LNCaP clone FGC (cell line): ENCODE measurements at regions not wholly inside any gene's neighbourhood (a gene's known extent, or its start where the extent isn't known, plus 50 kb on each side); places are given as distances from the start of the nearest gene placed in this dataset.

ENCODE experiments used
- DNase-seq: peaks from one replicate; pipeline ENCODE4 v3.0.0-alpha.2; 2011; ENCODE audit warnings: low read depth
- H3K4me3 ChIP-seq: 2 replicates; pipeline ENCODE4 v1.5.1; 2011; ENCODE audit warnings: mild to moderate bottlenecking, low read depth, low read length, control low read depth
- TF ChIP-seq, protein P1 (sequence below): IDR thresholded peaks from 2 replicates; pipeline ENCODE4 v1.5.1; 2012; ENCODE audit warnings: mild to moderate bottlenecking; ENCODE audit not compliant: control insufficient read depth, insufficient read depth; ENCODE audit errors: extremely low read depth

DNA sequence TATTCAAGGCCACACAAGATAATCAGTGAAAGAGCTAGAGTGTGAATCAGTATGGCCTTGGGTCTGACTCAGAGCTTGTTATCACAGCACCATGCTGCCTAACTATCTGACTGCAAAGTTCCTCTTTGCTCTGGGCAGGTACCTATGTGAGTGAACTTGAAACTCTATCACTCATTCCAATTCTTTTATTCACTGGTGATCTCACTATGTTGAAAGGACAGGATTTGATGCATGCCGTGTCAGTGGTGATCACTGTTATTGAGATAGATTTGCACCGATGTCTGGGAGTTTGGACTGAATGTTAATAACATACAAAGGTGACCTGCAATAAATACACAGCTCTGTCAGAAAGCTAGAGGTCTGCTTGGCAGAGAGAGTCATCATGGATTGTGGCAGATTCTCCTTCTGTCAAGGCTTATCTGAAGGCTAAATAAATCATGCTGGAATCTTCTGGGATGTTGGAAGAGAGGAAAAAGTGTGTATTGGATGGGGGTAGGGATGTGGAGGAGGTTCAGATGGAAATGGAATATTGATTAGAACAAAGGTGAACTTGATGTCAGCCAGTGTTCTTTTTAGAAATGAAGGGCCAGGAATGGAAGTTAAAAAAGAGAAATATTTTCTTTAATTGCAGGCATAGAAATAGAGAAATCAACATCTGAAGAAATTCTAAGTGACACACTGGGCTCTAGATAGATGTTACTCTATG is 91.8 kb upstream of the TNC start:
- no peak for DNase-seq
- TF ChIP-seq, protein P1, sequence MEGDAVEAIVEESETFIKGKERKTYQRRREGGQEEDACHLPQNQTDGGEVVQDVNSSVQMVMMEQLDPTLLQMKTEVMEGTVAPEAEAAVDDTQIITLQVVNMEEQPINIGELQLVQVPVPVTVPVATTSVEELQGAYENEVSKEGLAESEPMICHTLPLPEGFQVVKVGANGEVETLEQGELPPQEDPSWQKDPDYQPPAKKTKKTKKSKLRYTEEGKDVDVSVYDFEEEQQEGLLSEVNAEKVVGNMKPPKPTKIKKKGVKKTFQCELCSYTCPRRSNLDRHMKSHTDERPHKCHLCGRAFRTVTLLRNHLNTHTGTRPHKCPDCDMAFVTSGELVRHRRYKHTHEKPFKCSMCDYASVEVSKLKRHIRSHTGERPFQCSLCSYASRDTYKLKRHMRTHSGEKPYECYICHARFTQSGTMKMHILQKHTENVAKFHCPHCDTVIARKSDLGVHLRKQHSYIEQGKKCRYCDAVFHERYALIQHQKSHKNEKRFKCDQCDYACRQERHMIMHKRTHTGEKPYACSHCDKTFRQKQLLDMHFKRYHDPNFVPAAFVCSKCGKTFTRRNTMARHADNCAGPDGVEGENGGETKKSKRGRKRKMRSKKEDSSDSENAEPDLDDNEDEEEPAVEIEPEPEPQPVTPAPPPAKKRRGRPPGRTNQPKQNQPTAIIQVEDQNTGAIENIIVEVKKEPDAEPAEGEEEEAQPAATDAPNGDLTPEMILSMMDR, result no peak

DNA sequence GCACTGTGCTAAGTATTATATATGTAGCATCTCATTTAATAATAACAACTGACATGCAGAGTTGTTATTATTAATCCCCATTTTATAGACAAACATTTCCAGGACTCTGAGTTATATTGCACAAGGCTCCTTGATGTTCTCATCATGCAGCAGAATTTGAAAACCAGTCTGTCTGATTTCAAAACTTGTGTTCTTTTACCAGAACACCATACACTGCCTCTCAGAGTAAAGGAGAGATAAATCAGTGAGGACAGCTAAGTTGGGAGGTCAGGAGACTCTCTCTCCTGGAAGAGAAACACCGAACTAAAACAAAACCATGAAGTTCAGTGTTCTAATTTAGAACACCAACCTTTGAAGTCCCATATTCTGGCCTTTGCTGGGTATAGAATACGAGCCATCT is 92.7 kb upstream of the TNC start:
- no peak for DNase-seq
- no peak overlapping the region for H3K4me3 ChIP-seq
- TF ChIP-seq, protein P1, result no peak

More for the DNA sequence above, 91.8 kb upstream of the TNC start:
- H3K4me3 ChIP-seq, result no peak overlapping the region

DNA sequence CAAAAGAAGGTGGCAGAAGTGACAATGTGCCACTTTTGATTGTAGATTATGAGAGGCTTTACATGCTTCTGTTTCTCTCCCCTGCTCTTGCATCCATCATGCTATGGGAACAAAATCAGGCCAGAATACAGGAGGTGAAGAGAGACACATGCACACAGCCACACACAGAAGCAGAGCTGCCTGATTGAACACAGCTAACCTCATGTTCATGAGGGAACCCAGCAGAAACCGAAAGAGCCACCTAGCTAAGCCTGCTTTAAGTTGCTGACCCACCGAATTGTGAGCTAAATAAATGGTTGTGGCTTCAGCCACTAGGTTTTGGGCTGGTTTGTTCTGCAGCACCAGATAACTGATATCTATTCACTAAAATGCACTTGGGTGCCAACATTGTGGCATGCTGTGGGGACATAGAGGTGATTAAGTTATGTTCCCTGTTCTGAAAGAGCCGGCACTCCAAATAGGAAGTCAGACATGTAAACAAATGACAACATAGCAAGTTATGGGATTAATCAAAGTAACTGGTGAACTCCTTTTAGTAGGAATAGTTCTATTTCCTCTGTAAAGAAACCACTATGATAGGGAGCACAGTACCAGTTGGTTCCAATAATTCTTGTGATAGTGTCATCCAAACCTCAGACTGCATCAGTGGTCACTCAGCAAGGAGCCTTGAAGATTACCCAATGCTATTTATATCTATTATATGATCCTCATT is 93.6 kb upstream of the TNC start:
- TF ChIP-seq, protein P1, result no peak
- DNase-seq, result no peak
- H3K4me3 ChIP-seq, result no peak overlapping the region

DNA sequence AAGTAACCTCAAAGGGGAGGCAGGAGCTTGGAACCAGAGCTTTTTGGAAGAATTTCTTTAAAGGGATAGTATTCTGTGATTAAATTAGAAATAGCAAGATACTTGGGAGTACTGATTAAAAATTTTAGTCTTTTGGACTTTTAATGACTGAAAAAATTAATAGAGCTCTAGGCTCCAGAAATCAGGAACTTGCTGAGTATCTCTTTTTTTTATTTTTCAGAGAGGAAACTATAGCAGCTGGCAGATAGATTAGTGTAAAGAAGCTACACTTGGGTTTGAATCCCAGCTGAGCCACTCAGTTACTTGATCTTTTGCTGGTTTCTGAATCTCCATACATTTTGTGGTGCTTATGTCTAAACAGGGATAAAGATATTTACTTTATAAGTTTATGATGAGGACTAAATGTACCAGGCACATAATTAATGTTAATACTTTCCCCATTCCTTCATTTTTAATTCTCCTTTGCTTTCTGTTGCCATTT is 94.2 kb upstream of the TNC start:
- no peak for DNase-seq
- no peak overlapping the region for H3K4me3 ChIP-seq
- TF ChIP-seq, protein P1, result no peak

DNA sequence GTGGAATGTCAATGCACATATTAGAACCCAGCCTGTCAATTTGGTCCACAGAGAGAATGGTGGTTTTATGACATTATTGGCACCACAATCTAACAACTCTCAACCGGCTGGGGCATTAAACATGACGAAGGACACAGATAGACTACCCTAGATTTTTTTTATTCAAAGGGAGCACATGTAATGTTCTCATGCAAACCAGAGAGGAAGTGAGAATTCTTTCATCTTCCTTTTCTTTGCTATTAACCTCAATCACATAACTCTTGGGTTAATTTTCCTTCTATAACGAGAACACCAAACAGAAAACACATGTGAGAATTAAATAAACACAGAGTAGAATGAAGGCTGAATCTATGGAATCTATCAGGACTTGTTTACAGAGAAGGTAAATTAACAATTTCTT is 94.9 kb upstream of the TNC start:
- no peak for DNase-seq
- H3K4me3 ChIP-seq, result no peak overlapping the region
- TF ChIP-seq, protein P1, result no peak

DNA sequence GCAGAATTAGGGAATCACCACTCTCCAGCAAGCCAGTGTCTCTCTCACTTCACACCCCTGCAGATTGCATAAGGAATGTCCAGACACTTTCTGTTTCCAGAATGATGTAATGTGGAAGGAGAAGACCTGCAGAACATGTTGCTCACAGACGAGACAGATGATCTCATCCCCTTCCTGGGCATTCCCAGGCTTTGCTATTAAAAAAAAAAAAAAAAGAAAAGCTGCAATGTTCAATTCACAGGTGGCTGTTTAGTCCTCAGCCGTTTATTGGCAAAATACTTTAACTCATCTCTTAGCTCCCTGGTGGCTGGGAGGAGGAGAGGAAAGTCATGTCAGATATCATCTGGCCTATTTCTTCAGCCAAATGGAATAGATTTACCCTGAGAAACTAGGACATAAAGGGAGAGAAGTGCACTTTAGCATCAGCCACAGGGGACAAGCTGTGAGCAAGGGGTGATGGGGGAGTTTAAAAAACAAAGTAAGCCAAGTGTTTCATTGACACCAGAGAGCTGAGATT is 95.9 kb upstream of the TNC start:
- TF ChIP-seq, protein P1, result no peak
- H3K4me3 ChIP-seq, result no peak overlapping the region
- DNase-seq, result peak; percentile 85

DNA sequence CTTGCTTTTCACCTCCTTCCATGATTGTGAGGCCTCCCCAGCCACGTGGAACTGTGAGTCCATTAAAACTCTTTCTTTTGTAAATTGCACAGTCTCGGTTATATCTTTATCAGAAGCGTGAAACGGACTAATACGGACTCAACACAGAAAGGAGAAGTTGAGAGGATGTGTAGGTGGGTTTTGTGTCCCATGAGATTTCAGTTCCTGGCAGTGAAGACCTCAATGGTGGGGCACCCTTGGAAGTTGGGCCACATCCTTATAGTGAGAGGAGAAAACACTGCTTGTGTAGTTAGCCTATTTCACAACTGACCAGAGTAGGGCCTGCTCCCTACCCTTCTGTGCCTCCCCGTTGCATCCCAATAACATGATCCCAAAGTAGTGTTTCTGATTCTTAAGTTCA is 98.9 kb upstream of the TNC start:
- H3K4me3 ChIP-seq, result no peak overlapping the region
- TF ChIP-seq, protein P1, result no peak
- no peak for DNase-seq
